Epithelial cell of esophagus (primary cell): ENCODE measurements at regions not wholly inside any gene's neighbourhood (a gene's known extent, or its start where the extent isn't known, plus 50 kb on each side); places are given as distances from the start of the nearest gene placed in this dataset.

Experiments used
- DNase-seq: peaks from one replicate; pipeline ENCODE4 v3.0.0; 2010; ENCODE audit warnings: low read depth
- H3K4me3 ChIP-seq: 2 replicates; pipeline ENCODE4 v1.5.1; 2011; ENCODE audit warnings: mild to moderate bottlenecking, low read length, control low read depth
- CTCF ChIP-seq: IDR thresholded peaks from 2 replicates; pipeline ENCODE4 v1.5.1; 2011; ENCODE audit warnings: low read depth, mild to moderate bottlenecking, low read length, control low read depth, inconsistent platforms; ENCODE audit not compliant: insufficient read depth; ENCODE audit errors: missing control alignments

- no peak for DNase-seq
- no peak for TF ChIP-seq CTCF
- H3K4me3 ChIP-seq: no peak overlapping the region
Measured at GRCh38 chr20:51972056-51972455, 169.7 kb upstream of the SALL4 start.

GRCh38 chr20:51970858-51971257 lies 168.5 kb upstream of the SALL4 start:
- no peak for TF ChIP-seq CTCF
- no peak for DNase-seq
- no peak overlapping the region for H3K4me3 ChIP-seq

- H3K4me3 ChIP-seq: no peak overlapping the region
- DNase-seq: no peak
- TF ChIP-seq CTCF: no peak
Measured at GRCh38 chr20:51969191-51969590, 166.9 kb upstream of the SALL4 start.

GRCh38 chr20:51968151-51968550 lies 165.8 kb upstream of the SALL4 start:
- H3K4me3 ChIP-seq: no peak overlapping the region
- DNase-seq: no peak
- TF ChIP-seq CTCF: no peak

- peak; percentile 68 for TF ChIP-seq CTCF
- DNase-seq: peak; percentile 68
- H3K4me3 ChIP-seq: no peak overlapping the region
Measured at GRCh38 chr20:51966296-51966971, 164.1 kb upstream of the SALL4 start.

- no peak overlapping the region for H3K4me3 ChIP-seq
- no peak for DNase-seq
- TF ChIP-seq CTCF: no peak
Measured at GRCh38 chr20:51961964-51962761, 159.8 kb upstream of the SALL4 start.

GRCh38 chr20:51960047-51960675 lies 157.8 kb upstream of the SALL4 start:
- TF ChIP-seq CTCF: no peak
- H3K4me3 ChIP-seq: no peak overlapping the region
- no peak for DNase-seq
